ENCODE measurements at regions not wholly inside any gene's neighbourhood (a gene's known extent, or its start where the extent isn't known, plus 50 kb on each side); places are given as distances from the start of the nearest gene placed in this dataset.

DNA sequence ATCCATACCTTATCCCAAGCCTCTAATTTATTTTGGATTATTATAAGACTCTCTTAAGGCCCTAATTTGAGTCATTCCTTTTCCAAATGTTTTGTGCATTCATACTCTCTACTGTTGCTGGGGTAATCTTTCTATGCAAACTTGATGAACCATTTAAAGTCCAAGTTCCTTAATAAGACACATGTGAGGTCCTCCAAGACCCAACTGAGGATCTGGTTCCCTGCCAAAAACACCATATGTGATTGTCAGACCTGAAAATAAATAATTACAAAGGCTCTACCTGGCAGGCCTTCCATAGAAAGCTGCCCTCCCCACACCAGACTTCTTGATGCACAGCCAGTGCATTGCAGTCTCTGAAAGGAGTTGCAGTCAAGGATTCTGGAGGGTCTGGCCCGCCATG lies 257.9 kb upstream of the AKR1E2 start (continued):
- no peak for TF ChIP-seq ZNF791 (tag by site-specific recombination; IDR thresholded peaks at IDR 0.05)
- TF ChIP-seq, protein P1, sequence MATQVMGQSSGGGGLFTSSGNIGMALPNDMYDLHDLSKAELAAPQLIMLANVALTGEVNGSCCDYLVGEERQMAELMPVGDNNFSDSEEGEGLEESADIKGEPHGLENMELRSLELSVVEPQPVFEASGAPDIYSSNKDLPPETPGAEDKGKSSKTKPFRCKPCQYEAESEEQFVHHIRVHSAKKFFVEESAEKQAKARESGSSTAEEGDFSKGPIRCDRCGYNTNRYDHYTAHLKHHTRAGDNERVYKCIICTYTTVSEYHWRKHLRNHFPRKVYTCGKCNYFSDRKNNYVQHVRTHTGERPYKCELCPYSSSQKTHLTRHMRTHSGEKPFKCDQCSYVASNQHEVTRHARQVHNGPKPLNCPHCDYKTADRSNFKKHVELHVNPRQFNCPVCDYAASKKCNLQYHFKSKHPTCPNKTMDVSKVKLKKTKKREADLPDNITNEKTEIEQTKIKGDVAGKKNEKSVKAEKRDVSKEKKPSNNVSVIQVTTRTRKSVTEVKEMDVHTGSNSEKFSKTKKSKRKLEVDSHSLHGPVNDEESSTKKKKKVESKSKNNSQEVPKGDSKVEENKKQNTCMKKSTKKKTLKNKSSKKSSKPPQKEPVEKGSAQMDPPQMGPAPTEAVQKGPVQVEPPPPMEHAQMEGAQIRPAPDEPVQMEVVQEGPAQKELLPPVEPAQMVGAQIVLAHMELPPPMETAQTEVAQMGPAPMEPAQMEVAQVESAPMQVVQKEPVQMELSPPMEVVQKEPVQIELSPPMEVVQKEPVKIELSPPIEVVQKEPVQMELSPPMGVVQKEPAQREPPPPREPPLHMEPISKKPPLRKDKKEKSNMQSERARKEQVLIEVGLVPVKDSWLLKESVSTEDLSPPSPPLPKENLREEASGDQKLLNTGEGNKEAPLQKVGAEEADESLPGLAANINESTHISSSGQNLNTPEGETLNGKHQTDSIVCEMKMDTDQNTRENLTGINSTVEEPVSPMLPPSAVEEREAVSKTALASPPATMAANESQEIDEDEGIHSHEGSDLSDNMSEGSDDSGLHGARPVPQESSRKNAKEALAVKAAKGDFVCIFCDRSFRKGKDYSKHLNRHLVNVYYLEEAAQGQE (tag by site-specific recombination; IDR thresholded peaks at IDR 0.05), result no peak

DNA sequence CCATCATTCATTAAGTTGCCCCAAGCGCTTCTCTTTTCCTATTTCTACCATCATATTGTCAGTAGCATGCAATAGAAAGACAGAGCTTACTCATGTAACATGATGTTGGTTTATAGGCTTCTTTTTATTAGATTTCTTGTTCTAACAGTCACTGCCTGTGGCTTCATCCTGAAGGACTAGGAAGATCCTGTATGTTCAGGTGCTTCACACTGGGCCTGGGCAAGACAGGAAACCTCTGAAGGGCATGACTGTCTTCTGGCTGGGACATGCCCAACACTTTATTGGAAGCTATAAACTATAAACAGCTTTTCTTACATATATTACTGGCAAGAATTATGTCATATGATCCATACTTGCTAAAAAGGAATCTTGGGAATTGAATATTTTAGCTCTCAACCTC lies 258.4 kb upstream of the AKR1E2 start:
- POLR2A ChIA-PET, result no interaction called here
- no peaks in the 10 kb centered on the region for H3K36me3 ChIP-seq (ENCODE audit: control insufficient read depth in 2 of 2, insufficient read depth in 1 of 2, low read length in 2 of 2)
- TF ChIP-seq ZNF132 (tag by site-specific recombination; IDR thresholded peaks at IDR 0.05; ENCODE audit: borderline replicate concordance), result no peak
- TF ChIP-seq ZNF654 (tag by site-specific recombination; IDR thresholded peaks at IDR 0.05; ENCODE audit: low read depth), result no peak
- H3K9me3 ChIP-seq (ENCODE audit: control insufficient read depth, insufficient read depth, low read depth, low read length), result no peaks in the 10 kb centered on the region
- no peaks in the 10 kb centered on the region for H3K4me1 ChIP-seq (ENCODE audit: control insufficient read depth, insufficient read depth, low read length)
- H3K27ac ChIP-seq (ENCODE audit: extremely low read depth, low read depth, low read length), result no peak overlapping the region
- H3K4me3 ChIP-seq (ENCODE audit: low read depth, low read length), result no peak overlapping the region
- CTCF ChIA-PET, result interaction anchor here (0.6 kb wide), 1 partner anchor 33 kb away, joined by 3 read pairs; no protein-coding TSS in a partner anchor

DNA sequence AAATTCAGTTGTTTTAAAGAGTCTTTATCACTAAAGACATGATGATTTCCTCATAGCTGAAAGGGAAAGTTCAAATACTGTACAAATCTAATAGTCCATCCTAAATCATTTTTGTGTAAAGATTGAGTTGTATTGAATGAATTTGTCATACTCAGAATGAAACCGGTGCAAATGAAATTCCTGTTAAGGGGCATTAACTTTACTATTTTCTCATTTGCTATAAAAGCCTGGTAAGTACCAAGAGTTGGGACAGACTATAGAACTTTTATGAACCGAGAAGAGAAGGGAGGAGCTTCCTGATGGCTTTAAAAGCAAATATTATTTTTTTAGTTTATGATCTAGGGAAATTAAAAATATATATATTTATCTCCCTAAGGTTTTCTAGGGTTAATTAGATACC lies 260.0 kb upstream of the AKR1E2 start:
- Histone ChIP-seq H3K4me3 (ENCODE audit: low read depth, low read length) (no peak overlapping the region), H3K9me3 (ENCODE audit: control insufficient read depth, insufficient read depth, low read depth, low read length) (no peaks in the 10 kb centered on the region), H3K27ac (ENCODE audit: extremely low read depth, low read depth, low read length) (no peak overlapping the region), H3K4me1 (ENCODE audit: control insufficient read depth, insufficient read depth, low read length) (no peaks in the 10 kb centered on the region), H3K36me3 (ENCODE audit: control insufficient read depth in 2 of 2, insufficient read depth in 1 of 2, low read length in 2 of 2) (no peaks in the 10 kb centered on the region)
- ChIA-PET POLR2A (interaction anchor here (0.9 kb wide), 1 partner anchor 782 kb away, joined by 3 read pairs; no protein-coding TSS in a partner anchor), CTCF (interaction anchor here (0.5 to 1.0 kb wide), 4 partner anchors 8 to 849 kb away, joined by 3 to 5 read pairs (median 4); no protein-coding TSS in a partner anchor)
- TF ChIP-seq, protein P2, sequence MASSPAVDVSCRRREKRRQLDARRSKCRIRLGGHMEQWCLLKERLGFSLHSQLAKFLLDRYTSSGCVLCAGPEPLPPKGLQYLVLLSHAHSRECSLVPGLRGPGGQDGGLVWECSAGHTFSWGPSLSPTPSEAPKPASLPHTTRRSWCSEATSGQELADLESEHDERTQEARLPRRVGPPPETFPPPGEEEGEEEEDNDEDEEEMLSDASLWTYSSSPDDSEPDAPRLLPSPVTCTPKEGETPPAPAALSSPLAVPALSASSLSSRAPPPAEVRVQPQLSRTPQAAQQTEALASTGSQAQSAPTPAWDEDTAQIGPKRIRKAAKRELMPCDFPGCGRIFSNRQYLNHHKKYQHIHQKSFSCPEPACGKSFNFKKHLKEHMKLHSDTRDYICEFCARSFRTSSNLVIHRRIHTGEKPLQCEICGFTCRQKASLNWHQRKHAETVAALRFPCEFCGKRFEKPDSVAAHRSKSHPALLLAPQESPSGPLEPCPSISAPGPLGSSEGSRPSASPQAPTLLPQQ (tag by site-specific recombination; IDR thresholded peaks at IDR 0.05), result no peak
- TF ChIP-seq, protein P3, sequence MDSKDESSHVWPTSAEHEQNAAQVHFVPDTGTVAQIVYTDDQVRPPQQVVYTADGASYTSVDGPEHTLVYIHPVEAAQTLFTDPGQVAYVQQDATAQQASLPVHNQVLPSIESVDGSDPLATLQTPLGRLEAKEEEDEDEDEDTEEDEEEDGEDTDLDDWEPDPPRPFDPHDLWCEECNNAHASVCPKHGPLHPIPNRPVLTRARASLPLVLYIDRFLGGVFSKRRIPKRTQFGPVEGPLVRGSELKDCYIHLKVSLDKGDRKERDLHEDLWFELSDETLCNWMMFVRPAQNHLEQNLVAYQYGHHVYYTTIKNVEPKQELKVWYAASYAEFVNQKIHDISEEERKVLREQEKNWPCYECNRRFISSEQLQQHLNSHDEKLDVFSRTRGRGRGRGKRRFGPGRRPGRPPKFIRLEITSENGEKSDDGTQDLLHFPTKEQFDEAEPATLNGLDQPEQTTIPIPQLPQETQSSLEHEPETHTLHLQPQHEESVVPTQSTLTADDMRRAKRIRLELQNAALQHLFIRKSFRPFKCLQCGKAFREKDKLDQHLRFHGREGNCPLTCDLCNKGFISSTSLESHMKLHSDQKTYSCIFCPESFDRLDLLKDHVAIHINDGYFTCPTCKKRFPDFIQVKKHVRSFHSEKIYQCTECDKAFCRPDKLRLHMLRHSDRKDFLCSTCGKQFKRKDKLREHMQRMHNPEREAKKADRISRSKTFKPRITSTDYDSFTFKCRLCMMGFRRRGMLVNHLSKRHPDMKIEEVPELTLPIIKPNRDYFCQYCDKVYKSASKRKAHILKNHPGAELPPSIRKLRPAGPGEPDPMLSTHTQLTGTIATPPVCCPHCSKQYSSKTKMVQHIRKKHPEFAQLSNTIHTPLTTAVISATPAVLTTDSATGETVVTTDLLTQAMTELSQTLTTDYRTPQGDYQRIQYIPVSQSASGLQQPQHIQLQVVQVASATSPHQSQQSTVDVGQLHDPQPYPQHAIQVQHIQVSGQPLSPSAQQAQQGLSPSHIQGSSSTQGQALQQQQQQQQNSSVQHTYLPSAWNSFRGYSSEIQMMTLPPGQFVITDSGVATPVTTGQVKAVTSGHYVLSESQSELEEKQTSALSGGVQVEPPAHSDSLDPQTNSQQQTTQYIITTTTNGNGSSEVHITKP (tag by site-specific recombination; IDR thresholded peaks at IDR 0.05), result peak; percentile 50

DNA sequence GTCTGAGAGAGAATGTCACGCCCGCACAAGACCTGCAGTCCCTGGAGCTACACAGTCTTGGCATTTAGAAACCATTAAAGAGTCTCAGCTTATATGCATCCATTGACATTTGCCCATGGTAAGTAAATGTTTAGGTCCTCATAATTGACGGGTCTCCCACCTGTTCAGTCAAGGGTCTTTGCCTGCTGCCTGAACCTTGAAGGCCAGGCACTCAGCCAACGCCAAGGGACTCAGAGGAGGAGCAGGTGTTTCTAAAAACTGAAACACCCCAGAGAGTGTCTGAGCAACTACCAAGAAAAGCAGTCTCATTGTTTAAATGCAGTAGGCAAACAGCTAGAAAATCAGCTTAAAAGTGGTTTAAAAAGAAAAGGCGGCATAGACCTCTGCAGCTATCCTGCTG lies 264.7 kb upstream of the AKR1E2 start:
- POLR2A ChIA-PET, result no interaction called here

More for the DNA sequence above, 264.7 kb upstream of the AKR1E2 start:
- no peak overlapping the region for H3K4me3 ChIP-seq (ENCODE audit: low read depth, low read length)
- TF ChIP-seq EGR2 (tag by site-specific recombination; IDR thresholded peaks at IDR 0.05; ENCODE audit: low read depth), result no peak
- no peak for TF ChIP-seq SCRT2 (tag by site-specific recombination; IDR thresholded peaks at IDR 0.05)
- TF ChIP-seq ZNF138 (tag by site-specific recombination; IDR thresholded peaks at IDR 0.05; ENCODE audit: borderline replicate concordance), result no peak
- H3K27ac ChIP-seq (ENCODE audit: extremely low read depth, low read depth, low read length), result no peak overlapping the region
- CTCF ChIA-PET, result no interaction called here
- H3K9me3 ChIP-seq (ENCODE audit: control insufficient read depth, insufficient read depth, low read depth, low read length), result no peaks in the 10 kb centered on the region
- H3K36me3 ChIP-seq (ENCODE audit: control insufficient read depth in 2 of 2, insufficient read depth in 1 of 2, low read length in 2 of 2), result no peaks in the 10 kb centered on the region
- H3K4me1 ChIP-seq (ENCODE audit: control insufficient read depth, insufficient read depth, low read length), result no peaks in the 10 kb centered on the region
